ENCODE measurements at regions not wholly inside any gene's neighbourhood (a gene's known extent, or its start where the extent isn't known, plus 50 kb on each side); places are given as distances from the start of the nearest gene placed in this dataset.
"Not testable (repeated sequence)": the region's sequence is repeated elsewhere in the genome, so short reads cannot be mapped to it uniquely, and the experiment has no call there.

DNA sequence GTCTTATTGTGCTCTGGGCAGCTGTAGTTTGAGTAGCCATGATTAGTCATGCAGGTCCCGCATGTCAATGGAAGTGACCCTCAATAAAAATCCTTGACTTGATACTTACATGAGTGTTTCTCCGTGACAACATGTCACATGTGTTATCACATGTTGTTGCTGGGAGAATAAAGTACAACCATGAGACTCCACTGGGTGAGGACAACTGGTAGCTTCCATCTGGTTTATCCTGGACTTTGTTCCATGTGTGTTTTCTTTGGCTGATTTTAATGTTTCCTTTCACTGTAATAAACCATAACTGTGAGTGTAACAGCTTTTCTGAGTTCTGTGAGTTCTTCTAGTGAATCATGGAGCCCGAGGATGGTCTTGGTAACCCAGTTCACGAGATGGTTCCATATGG, 63.1 kb upstream of the NDN start:
- intact Hi-C loops (cut with micrococcal nuclease): no loop called here

GRCh38 chr15:23750776-23751175, 63.7 kb upstream of the NDN start:
- intact Hi-C loops (cut with micrococcal nuclease): no loop called here

DNA sequence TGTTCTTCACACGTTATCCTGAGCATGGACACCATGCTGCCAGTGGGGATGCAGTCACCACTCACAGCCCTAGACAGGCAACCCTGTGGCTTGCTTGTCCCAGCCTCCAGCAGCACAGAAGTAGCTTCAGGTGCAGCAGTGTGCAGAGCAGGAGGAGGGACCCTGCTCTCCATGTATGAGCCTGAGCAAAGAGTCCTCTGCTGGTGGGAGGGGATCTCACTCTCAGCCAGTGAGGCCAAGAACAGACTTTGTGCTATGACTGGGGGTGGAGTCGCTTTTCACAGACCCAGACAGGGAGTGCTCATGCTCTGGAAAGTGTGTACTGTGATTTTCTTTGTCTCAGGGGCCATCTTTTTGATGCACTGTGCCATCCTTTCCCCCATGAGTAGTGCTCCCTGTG, 66.1 kb upstream of the NDN start:
- intact Hi-C loops (cut with micrococcal nuclease): no loop called here

DNA sequence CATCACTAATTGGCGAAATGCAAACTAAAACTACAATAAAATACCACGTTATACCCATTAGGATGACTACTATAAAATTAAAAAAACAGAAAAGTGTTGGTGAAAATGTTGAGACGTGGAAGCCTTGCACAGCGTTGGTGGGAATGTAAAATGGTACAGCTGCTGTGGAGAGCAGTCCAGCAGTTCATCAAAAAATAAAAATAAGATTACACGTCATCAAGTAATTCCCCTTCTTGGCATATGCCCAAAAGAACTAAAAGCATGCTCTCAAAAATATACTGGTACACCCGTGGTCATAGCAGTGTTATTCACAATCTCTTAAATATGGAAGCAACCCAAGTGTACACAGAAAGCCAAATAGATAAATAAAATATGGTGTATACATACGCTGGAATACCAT, 71.8 kb upstream of the NDN start:
- intact Hi-C loops (cut with micrococcal nuclease): no loop called here

- intact Hi-C loops (cut with micrococcal nuclease): no loop called here
Measured at GRCh38 chr15:23760024-23760423, 72.9 kb upstream of the NDN start.

- intact Hi-C loops (cut with micrococcal nuclease): no loop called here
Measured at GRCh38 chr15:23761386-23761785, 74.3 kb upstream of the NDN start.

- intact Hi-C loops (cut with micrococcal nuclease): no loop called here
Measured at GRCh38 chr15:23762026-23762425, 74.9 kb upstream of the NDN start.

- intact Hi-C loops (cut with micrococcal nuclease): no loop called here
Measured at GRCh38 chr15:23763021-23763420, 75.9 kb upstream of the NDN start.

DNA sequence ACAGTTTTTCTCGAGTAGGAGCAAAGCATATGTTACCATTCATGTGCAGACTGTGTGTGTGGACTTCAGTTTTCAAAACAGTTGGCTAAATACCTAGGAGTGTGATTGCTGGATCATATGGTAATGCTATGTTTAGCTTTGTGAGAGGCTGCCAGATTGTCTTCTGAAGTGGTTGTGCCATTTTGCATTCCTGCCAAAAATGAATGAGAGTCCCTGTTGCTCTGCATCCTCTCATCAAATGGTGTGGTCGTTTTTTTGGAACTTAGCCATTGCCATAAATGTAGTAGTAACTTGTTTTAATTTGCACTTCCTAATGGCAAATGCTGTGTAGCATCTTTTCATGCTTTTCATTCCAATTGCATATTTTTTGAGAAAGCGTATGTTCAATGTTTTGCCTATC, 77.2 kb upstream of the NDN start:
- intact Hi-C loops (cut with micrococcal nuclease): no loop called here

GRCh38 chr15:23764716-23765115, 77.6 kb upstream of the NDN start:
- intact Hi-C loops (cut with micrococcal nuclease): no loop called here

GRCh38 chr15:23766779-23767178, 79.7 kb upstream of the NDN start:
- intact Hi-C loops (cut with micrococcal nuclease): not testable (repeated sequence)

DNA sequence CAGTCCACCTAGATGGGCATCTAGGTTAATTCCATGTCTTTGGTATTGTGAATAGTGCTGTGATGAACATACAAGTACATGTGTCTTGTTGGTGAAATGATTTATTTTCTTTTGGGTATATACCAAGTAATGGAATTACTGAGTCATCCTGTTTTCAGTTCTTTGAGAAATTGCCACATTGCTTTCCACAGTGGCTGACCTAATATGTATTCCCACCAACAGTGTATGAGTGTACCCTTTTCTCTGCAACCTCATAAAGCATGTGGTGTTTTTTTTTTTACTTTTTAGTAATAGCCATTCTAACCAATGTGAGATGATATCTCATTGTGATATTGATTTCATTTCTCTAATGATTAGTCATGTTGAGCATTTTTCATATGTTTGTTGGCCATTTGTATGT, 86.0 kb upstream of the NDN start:
- intact Hi-C loops (cut with micrococcal nuclease): no loop called here

- intact Hi-C loops (cut with micrococcal nuclease): no loop called here
Measured at GRCh38 chr15:23787346-23788105, 100.4 kb upstream of the NDN start.

GRCh38 chr15:23793191-23793680, 106.1 kb upstream of the NDN start:
- intact Hi-C loops (cut with micrococcal nuclease): no loop called here

GRCh38 chr15:23797747-23798446, 110.8 kb upstream of the NDN start:
- intact Hi-C loops (cut with micrococcal nuclease): loop anchor here (5.0 kb wide), 1 partner anchor 279 kb away; no protein-coding TSS in a partner anchor

DNA sequence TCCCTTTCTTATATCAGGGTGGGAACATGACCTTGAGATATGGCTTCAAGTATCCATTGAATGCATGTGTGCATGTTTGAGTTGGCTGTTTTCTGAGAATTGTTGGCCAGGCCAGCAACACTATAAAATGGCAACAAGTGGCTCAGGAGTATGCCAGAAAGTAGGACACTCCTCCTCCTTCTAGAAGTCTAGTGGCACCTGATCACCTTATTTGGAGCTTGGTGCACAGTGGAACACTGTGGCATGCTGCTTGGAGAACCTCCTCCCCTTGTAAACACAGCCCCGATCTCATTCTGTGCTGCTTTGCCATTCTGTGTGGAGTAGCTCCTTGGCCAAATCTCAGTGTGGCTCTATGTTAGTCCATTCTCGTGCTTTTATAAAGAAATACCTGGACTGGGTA, 114.8 kb upstream of the NDN start:
- intact Hi-C loops (cut with micrococcal nuclease): no loop called here

GRCh38 chr15:23802896-23803435, 115.9 kb upstream of the NDN start:
- intact Hi-C loops (cut with micrococcal nuclease): not testable (repeated sequence)

DNA sequence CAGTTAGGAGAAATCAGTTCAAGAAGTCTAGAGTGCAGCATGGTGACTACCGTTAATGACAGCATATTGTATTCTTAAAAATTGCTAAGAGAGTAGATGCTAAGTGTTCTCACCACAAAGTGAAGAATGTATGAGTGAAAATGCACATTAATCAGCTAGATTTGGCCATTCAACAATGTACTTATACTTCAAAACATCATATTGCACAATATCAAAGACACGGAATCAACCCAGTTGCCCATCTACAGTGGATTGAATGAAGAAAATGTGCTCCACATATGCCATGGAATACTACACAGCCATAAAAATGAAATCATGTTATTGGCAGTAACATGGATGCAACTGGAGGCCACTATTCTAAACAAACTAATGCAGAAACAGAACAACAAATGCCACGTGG, 119.9 kb upstream of the NDN start:
- intact Hi-C loops (cut with micrococcal nuclease): no loop called here

- intact Hi-C loops (cut with micrococcal nuclease): no loop called here
Measured at GRCh38 chr15:23823508-23823907, 136.4 kb upstream of the NDN start.

DNA sequence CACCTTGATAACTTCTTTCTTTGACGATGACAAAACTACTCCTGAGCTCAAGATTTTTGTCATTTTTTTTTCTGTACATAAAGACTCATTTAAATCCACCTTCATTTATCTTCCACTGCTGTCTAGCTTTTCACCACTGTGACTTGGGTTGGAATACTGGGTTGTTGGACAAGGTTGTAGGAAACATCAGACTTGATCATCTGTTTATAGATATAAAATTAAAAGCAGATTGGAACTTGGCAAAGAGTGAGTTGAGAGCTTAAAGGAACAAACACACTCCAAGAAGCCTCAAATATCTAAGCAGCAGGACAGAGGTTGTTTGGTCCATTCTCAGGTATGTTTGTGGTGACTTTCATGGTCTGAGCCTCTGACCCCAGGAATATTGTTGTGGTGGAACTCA, 141.7 kb upstream of the NDN start:
- intact Hi-C loops (cut with micrococcal nuclease): no loop called here

DNA sequence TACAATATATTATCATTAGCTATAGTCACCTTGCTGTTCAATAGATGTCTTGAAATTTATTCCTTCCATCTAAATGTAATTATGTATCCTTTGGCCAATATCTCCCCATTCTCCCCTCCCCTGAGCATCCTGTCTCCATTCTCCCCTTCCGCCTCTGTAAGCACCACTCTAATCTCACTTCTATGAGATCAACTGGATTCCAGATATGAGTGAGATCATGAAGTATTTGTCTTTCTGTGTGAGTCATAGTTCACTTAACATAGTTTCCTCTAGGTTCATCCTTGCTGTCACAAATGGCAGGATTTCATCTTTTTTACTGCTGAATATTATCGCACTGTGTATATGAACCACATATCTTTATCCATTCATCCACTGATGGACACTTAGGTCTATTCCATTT, 148.8 kb upstream of the NDN start:
- intact Hi-C loops (cut with micrococcal nuclease): no loop called here

- intact Hi-C loops (cut with micrococcal nuclease): no loop called here
Measured at GRCh38 chr15:23839893-23840474, 152.9 kb upstream of the NDN start.

Measured in T-helper 1 cell treated with Interleukin-12 subunit alpha and Interleukin-12 subunit beta and Interleukin-4 antibody, amounts not matched to agents 30 ng/mL and 1 ng/mL, for 36 hours (primary cell).